GM04503 (cell line): ENCODE measurements at regions not wholly inside any gene's neighbourhood (a gene's known extent, or its start where the extent isn't known, plus 50 kb on each side); places are given as distances from the start of the nearest gene placed in this dataset.
"Not testable (repeated sequence)": the region's sequence is repeated elsewhere in the genome, so short reads cannot be mapped to it uniquely, and the experiment has no call there.

Experiments used
- DNase-seq: peaks from one replicate; pipeline ENCODE4 v3.0.0-alpha.2; 2012; ENCODE audit warnings: low read depth

DNA sequence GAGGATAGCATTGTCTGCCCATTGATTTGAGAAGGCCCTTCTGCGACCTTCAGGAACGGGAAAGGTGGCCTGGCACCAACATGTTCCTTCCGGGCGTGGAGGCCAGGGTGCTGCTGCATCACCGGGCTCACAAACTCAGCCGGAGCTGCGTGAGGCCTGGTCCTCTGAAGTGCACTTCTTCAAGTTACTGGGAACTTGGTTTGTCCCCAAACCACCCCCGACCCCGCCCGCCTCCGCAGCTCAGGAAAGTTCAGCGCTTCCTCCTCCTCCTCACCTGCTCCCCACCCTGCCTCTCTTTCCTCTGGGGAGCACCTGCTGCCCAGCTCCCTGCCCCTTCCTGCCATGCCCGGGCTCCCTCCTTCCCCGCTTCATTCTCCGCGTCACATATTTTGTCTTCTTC, 116.0 kb upstream of the LRPAP1 start:
- DNase-seq, result no peak

DNA sequence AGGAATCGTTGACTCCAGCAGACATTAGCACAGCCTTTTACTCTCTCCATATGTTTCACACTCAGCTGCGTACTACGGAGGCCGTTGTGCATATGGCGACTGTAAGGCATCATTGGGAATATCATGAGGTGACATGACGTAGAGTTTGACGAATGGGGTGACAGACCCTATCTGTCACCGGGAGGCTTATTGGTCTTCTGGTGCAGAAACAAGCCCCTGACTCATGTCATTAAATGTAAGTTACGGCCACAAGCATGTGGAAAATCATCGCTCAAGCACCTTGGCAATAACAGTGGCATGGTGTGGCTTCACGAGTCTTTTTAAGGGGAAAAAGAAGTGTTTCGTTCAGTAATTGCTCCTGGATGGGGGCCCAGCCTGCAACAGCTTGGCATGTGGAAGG, 115.2 kb upstream of the LRPAP1 start:
- DNase-seq, result no peak

DNA sequence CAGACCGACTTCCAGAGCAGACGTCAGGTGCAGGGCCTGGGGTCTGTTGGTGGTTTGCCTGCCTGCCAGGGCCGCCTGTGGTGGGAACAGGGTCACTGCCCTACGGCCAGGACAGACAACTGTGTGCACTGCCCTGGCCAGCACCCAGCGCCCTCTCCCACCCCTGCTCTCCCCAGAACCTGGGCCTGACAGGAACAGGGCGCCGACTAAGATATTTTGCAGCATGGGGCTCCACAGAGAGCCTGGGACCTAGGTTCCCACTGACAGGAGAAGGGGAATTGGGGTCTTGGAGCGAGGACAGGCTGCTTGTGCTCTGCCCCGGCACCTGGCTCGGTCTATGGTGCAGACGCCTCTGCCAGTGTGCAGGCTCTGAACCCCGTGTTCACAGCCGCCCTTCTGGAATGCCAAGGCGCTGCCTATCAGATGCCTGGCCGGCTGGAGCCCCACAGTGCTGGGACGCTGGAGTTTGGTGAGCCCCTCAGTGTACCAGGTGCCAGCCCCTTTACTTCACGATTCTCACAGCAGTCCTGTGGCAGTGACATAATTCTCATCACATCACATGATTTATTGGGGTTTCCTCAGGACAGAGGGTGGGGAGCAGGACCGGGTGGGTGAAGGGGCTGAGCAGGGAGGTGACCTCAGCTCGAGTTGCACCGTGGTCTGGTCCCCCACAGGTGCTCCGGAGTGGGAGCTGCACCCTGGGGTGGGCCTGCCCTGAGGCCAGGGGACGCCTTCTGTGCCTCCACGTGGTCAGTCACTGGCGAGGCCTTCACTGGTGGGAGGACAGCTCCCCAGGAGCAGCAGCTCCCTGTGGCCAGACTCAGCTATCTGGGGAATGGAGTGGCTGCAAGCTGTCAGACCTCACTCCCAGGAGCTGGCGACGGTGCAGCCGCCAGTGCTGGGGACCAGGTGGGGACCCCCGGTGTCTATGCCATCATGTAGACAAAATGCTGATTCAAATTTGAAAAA, 113.8 kb upstream of the LRPAP1 start:
- no peak for DNase-seq

GRCh38 chr4:3644849-3645627, 112.8 kb upstream of the LRPAP1 start:
- peak; percentile 11 for DNase-seq

- DNase-seq, result no peak
Measured at GRCh38 chr4:3643518-3644433, 111.6 kb upstream of the LRPAP1 start.

- no peak for DNase-seq
Measured at GRCh38 chr4:3642806-3643517, 110.7 kb upstream of the LRPAP1 start.

GRCh38 chr4:3642056-3642630, 109.9 kb upstream of the LRPAP1 start:
- no peak for DNase-seq

- DNase-seq, result no peak
Measured at GRCh38 chr4:3641501-3641900, 109.3 kb upstream of the LRPAP1 start.

DNA sequence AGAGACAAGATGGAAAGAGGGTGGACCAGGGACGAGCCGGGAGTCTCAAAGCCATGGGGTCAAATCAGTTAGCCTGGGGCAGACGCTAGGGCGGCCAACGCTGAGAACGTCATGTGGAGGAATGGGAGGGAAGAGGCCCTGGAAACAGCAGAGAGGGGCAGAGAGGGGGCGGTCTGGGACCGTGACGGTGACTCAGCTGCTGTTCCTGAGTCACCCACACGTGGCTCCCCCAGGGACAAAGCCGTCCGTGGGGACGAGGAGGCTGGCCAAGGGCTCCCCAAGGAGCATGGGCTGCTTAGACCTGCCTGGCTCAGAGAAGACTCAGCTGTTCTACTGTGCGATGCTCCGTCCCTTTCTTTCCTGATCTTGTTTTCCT, 108.4 kb upstream of the LRPAP1 start:
- DNase-seq, result no peak

DNA sequence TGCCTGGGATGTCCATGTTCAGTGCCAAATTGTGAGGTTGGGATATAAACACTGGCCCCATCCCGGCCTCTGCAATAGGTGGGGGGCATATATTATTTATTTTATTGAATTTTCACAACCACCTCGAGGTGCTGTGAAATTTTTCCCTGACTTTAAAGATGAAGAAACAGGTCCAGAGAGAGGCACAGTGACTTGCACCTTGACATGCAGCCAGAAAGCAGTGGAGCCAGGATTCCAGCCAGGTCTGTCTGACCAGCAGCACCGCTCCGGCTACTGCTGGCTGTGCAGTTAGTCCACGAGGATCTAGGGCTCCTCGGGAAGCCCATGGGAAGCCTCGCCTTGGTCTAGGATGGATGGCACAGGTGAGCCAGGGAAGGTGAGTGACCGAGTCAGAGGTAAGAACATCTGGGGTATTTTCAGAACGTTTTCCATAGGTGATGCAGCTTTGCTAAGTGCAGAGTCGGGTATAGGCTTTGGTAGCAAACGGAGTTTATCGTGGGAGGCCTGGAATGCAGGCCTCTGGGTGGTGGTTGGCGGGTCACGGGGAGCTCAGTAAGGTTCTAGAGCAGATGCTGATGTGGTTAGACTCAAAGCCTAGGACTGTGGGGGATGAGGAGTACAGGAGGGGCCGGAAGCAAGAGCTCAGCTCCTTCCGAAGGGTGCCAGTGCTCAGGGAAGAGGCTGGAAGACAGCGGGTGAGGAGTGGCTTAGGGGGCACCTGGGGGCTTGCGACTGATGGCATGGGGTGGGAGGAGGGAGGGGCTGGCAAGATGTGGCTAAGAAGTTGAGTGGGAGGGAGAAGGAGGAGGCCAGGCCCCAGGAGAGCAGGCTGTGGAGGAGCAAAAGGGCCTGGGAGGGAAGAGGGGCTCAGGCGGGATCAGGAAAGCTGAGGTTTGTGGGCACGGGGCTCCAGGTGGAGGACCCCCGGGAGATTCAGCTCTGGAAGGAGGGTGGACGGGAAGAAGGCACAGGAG, 107.7 kb upstream of the LRPAP1 start:
- no peak for DNase-seq

DNA sequence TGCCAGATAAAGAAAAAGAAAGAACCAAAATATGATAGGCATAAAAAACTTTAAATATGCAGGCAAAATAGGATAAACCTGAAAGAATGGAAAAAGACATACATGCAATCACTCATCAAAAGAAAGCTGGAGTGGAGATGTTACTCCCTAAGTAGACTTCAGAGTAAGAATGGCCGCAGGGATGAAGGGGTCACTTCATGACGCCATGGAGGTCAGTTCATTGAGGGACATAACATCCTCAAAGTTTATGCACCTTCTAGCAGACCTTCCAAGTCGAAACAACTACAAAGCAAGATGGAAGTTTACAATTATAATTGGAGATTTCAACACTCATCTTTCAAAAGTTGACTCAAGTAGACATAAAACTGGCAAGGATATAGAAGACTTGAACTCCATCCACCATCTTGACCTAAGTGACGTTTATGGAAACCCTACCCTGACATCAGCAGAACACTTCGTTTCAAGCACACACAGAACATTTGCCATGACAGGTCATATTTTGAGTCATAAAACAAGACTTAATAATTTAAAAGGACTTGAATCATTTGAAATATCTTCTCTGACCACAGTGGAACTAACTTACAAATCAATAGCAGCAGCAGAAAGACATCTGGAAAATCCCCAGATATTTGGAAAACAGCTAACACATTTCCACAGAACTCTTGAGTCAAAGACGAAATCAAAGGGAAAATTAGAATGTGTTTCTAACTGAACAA, 106.0 kb upstream of the LRPAP1 start:
- DNase-seq, result no peak

- no peak for DNase-seq
Measured at GRCh38 chr4:3637326-3638016, 105.2 kb upstream of the LRPAP1 start.

DNA sequence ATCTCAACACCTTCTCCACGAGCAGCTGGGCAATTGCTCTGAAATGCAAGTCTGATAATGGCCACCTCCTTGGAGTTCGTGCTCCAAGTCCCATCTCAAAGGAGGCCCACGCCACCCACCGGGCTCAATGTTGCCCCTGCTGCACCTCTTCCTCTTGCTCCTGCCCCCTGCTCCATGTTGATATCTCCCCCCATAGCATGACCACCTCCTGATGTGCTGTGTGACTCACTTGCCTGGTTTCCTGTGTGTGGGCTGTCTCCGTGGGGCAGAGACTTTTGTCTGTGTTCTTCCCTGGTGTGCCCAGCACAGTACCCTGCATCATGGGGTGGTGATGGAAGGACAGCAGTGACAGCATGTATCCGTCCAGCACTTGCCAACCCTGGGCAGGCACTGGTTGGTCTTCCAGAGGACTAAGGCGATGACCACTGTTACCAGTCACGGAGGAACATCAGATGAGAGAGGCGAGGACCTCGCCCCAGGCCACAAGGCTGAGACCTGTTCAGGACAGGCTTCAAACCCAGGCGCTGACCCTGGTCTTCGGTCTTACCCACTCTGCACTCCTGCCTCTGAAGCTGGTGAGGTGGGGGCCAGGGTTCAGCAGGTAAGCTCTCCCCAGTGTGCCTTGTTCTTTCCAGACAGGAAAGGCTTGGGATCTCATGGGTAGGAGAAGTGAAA, 104.6 kb upstream of the LRPAP1 start:
- no peak for DNase-seq

- DNase-seq, result not testable (repeated sequence)
Measured at GRCh38 chr4:3636020-3636419, 103.8 kb upstream of the LRPAP1 start.

- no peak for DNase-seq
Measured at GRCh38 chr4:3634894-3635820, 102.9 kb upstream of the LRPAP1 start.

DNA sequence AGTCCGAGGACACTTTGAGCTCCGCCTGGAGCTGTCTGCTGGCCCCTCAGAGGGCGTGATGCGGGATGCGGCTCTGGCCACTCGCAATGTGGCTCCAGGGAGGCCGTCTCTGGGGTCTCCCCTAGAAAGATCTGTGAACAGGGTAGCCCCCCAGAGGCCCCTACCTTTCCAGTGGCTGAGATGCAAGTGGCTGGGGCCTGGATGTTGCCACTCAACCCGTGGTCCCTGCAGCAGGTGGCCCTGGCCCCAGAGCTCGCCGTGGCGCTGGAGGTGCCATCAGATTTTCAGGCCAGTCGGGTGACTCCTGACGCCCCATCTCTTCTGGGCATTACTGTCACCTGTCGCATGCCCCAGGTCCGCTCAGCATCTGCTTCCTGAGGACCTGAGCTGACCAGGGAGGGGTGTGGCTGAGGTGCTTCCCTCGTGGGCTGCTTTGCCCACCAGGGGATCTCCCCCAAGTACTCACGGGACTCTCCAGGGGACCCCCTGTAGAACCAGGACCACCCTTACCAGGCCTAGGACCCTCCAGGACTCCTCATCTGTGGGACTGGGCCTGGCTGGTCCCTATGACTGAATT, 102.1 kb upstream of the LRPAP1 start:
- DNase-seq, result no peak
